OCI-LY3 (cell line): ENCODE measurements at regions not wholly inside any gene's neighbourhood (a gene's known extent, or its start where the extent isn't known, plus 50 kb on each side); places are given as distances from the start of the nearest gene placed in this dataset.

Source experiments
- CTCF ChIP-seq: fragments of 200-600, 300-600 bp; sonication (generic); IDR thresholded peaks from 2 replicates; pipeline ENCODE4 v1.5.1; 2014; ENCODE audit warnings: antibody characterized with exemption, low read length, low read depth
- EZH2phosphoT487 ChIP-seq: fragments of 200-600 bp; shearing (Covaris generic); IDR thresholded peaks from 2 replicates; pipeline ENCODE4 v1.6.1; 2018; ENCODE audit warnings: antibody characterized with exemption, mixed run types, low read depth

- TF ChIP-seq CTCF (no peak), EZH2phosphoT487 (no peak)
Observed at GRCh38 chr14:104522926-104523545, 56.5 kb upstream of the C14orf180 start.
